ENCODE measurements at regions not wholly inside any gene's neighbourhood (a gene's known extent, or its start where the extent isn't known, plus 50 kb on each side); places are given as distances from the start of the nearest gene placed in this dataset.
A peak's percentile ranks its signal among the peaks of the same experiment; 100 is the strongest.
"Not testable (repeated sequence)": the region's sequence is repeated elsewhere in the genome, so short reads cannot be mapped to it uniquely, and the experiment has no call there.

GRCh38 chr18:10353791-10354190 lies 100.6 kb upstream of the APCDD1 start:
- DNase-seq (ENCODE audit: low read depth): peak; percentile 56
- TF ChIP-seq, protein P1, sequence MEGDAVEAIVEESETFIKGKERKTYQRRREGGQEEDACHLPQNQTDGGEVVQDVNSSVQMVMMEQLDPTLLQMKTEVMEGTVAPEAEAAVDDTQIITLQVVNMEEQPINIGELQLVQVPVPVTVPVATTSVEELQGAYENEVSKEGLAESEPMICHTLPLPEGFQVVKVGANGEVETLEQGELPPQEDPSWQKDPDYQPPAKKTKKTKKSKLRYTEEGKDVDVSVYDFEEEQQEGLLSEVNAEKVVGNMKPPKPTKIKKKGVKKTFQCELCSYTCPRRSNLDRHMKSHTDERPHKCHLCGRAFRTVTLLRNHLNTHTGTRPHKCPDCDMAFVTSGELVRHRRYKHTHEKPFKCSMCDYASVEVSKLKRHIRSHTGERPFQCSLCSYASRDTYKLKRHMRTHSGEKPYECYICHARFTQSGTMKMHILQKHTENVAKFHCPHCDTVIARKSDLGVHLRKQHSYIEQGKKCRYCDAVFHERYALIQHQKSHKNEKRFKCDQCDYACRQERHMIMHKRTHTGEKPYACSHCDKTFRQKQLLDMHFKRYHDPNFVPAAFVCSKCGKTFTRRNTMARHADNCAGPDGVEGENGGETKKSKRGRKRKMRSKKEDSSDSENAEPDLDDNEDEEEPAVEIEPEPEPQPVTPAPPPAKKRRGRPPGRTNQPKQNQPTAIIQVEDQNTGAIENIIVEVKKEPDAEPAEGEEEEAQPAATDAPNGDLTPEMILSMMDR (conservative IDR thresholded peaks at IDR 0.05; ENCODE audit: low read depth, low read length): no peak
- H3K4me3 ChIP-seq (ENCODE audit: low read length): no peak overlapping the region

DNA sequence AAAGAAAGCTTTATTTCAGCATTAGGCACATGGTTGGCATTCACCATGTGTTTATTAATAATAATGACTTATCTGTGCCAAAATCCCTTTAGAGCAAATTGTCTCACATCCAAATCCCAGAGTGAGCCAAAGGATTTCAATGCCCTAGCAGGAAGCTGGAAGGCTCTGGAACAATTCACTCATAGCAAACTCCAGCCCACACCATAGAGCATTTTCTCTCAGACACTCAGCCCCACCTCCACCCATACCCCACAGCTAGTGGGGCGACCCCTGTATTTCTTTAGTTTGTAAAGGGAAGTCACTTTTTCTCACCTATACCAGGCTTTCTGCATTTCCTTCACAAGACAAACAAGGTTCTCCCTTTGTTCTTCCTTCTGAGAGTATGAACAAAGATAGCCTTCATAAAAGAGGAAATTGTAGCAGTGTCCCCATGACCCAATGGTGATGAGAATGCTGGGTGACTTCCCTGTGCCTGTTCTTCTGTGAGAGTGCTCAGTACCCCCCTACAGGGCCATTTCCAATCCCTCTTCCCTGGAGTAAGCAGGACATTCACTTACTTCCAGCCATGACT lies 100.1 kb upstream of the APCDD1 start:
- H3K4me3 ChIP-seq (ENCODE audit: low read length): no peak overlapping the region
- TF ChIP-seq, protein P1 (conservative IDR thresholded peaks at IDR 0.05; ENCODE audit: low read depth, low read length): no peak
- no peak for DNase-seq (ENCODE audit: low read depth)

- no peak for DNase-seq (ENCODE audit: low read depth)
These were observed 99.5 kb upstream of the APCDD1 start for GRCh38 chr18:10354890-10355289.

GRCh38 chr18:10356999-10357398 lies 97.4 kb upstream of the APCDD1 start:
- DNase-seq (ENCODE audit: low read depth); H3K4me3 ChIP-seq (ENCODE audit: low read length): not testable (repeated sequence)

More at GRCh38 chr18:10354890-10355289, 99.5 kb upstream of the APCDD1 start:
- TF ChIP-seq, protein P1 (conservative IDR thresholded peaks at IDR 0.05; ENCODE audit: low read depth, low read length): no peak
- H3K4me3 ChIP-seq (ENCODE audit: low read length): no peak overlapping the region

DNA sequence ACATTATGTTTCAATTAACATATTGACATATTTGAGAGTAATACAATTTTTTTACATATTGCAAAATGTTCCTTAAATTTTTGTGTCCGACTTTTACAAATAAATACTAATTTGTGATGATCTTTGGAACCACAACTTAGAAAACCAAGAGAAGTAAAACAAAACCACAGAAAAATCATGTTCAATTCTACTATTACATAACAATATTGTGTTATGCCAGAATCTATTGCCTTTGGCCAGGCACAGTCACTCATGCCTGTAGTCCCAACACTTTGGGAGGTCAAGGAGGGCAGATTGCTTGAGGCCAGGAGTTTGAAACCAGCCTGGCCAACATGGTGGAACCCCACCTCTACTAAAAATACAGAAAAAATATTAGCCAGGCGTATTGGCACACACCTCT lies 92.8 kb upstream of the APCDD1 start:
- TF ChIP-seq, protein P1 (conservative IDR thresholded peaks at IDR 0.05; ENCODE audit: low read depth, low read length): no peak
- no peak overlapping the region for H3K4me3 ChIP-seq (ENCODE audit: low read length)
- no peak for DNase-seq (ENCODE audit: low read depth)

DNA sequence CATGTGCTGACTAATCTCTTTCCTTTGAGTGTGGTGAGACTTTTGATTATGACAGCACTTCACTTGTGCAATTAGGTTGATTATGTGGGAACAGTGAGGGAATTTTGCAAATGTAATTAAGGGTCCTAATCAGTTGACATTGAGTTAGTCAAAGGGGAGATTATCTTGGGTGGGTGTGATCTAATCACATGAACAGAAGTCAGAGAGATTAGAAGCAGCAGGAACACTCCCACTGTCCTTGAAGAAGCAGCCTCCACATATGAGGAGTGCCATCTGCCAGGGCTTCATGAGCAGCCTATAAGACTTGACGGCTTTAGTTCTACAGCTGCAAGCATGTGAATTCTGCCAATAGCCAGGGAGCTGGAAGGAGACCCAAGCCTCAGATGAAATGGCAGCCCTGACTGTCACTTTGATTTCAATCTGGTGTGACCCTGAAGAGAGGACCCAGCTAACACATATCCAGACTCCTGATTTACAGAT lies 89.4 kb upstream of the APCDD1 start:
- no peak for DNase-seq (ENCODE audit: low read depth)
- no peak overlapping the region for H3K4me3 ChIP-seq (ENCODE audit: low read length)
- TF ChIP-seq, protein P1 (conservative IDR thresholded peaks at IDR 0.05; ENCODE audit: low read depth, low read length): no peak

DNA sequence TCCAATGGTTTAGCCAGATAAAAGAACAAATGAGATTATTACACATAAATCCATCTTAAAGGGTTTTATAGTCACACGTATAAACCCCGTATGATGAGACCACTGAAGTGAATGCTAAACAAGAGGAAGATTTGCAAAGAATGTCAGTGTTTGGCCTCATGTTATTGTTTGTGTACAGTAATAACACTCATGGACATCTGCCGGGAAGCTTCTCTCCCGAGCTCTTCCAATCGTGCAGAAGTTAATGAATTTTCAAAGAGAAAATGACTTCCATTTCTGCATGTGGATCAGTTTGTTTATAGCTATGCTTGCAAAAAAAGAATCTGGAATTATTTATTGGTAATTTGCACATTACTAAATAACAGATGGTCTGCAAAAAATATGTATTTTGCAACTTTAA lies 88.5 kb upstream of the APCDD1 start:
- no peak for DNase-seq (ENCODE audit: low read depth)
- TF ChIP-seq, protein P1 (conservative IDR thresholded peaks at IDR 0.05; ENCODE audit: low read depth, low read length): no peak
- no peak overlapping the region for H3K4me3 ChIP-seq (ENCODE audit: low read length)
